HG02763 (cell line): ENCODE measurements at regions not wholly inside any gene's neighbourhood (a gene's known extent, or its start where the extent isn't known, plus 50 kb on each side); places are given as distances from the start of the nearest gene placed in this dataset.

ENCODE experiments used
- ATAC-seq: cut with Tn5 transposase; IDR thresholded peaks from one replicate; pipeline ENCODE4 v1.9.1; 2021; ENCODE audit warnings: mild to moderate bottlenecking, moderate library complexity; ENCODE audit not compliant: unreplicated experiment

GRCh38 chr6:143621876-143622605 is 55.7 kb upstream of the PHACTR2 start:
- ATAC-seq: no peak

GRCh38 chr6:143621159-143621873 is 56.4 kb upstream of the PHACTR2 start:
- ATAC-seq: no peak

- ATAC-seq: no peak
Observed at GRCh38 chr6:143620447-143620846, 57.3 kb upstream of the PHACTR2 start.

GRCh38 chr6:143619824-143620401 is 57.9 kb upstream of the PHACTR2 start:
- ATAC-seq: no peak

GRCh38 chr6:143616741-143617140 is 61.0 kb upstream of the PHACTR2 start:
- no peak for ATAC-seq

- no peak for ATAC-seq
Observed at GRCh38 chr6:143615785-143616184, 62.0 kb upstream of the PHACTR2 start.

GRCh38 chr6:143614235-143614634 is 63.5 kb upstream of the PHACTR2 start:
- no peak for ATAC-seq

- ATAC-seq: no peak
Observed at GRCh38 chr6:143613749-143614148, 64.0 kb upstream of the PHACTR2 start.

- ATAC-seq: no peak
Observed at GRCh38 chr6:143612186-143612585, 65.6 kb upstream of the PHACTR2 start.

- no peak for ATAC-seq
Observed at GRCh38 chr6:143611580-143611979, 66.2 kb upstream of the PHACTR2 start.

- ATAC-seq: no peak
Observed at GRCh38 chr6:143609972-143610371, 67.8 kb upstream of the PHACTR2 start.

GRCh38 chr6:143609501-143609900 is 68.3 kb upstream of the PHACTR2 start:
- no peak for ATAC-seq

GRCh38 chr6:143608906-143609305 is 68.9 kb upstream of the PHACTR2 start:
- ATAC-seq: no peak

- no peak for ATAC-seq
Observed at GRCh38 chr6:143607974-143608373, 69.8 kb upstream of the PHACTR2 start.

GRCh38 chr6:143607168-143607567 is 70.6 kb upstream of the PHACTR2 start:
- no peak for ATAC-seq

- no peak for ATAC-seq
Observed at GRCh38 chr6:143605906-143606521, 71.8 kb upstream of the PHACTR2 start.

GRCh38 chr6:143603455-143603854 is 74.3 kb upstream of the PHACTR2 start:
- ATAC-seq: no peak

- ATAC-seq: no peak
Observed at GRCh38 chr6:143601504-143601903, 76.3 kb upstream of the PHACTR2 start.

- ATAC-seq: no peak
Observed at GRCh38 chr6:143600821-143601220, 76.9 kb upstream of the PHACTR2 start.

GRCh38 chr6:143598466-143599080 is 79.2 kb upstream of the PHACTR2 start:
- ATAC-seq: no peak

GRCh38 chr6:143596866-143597265 is 80.9 kb upstream of the PHACTR2 start:
- ATAC-seq: no peak
